ENCODE measurements at regions not wholly inside any gene's neighbourhood (a gene's known extent, or its start where the extent isn't known, plus 50 kb on each side); places are given as distances from the start of the nearest gene placed in this dataset.

GRCh38 chr12:87430444-87430843 lies 598.8 kb downstream of the C12orf50 start:
- no peaks in the 10 kb centered on the region for H3K36me3 ChIP-seq (ENCODE audit: control insufficient read depth, low read length)

DNA sequence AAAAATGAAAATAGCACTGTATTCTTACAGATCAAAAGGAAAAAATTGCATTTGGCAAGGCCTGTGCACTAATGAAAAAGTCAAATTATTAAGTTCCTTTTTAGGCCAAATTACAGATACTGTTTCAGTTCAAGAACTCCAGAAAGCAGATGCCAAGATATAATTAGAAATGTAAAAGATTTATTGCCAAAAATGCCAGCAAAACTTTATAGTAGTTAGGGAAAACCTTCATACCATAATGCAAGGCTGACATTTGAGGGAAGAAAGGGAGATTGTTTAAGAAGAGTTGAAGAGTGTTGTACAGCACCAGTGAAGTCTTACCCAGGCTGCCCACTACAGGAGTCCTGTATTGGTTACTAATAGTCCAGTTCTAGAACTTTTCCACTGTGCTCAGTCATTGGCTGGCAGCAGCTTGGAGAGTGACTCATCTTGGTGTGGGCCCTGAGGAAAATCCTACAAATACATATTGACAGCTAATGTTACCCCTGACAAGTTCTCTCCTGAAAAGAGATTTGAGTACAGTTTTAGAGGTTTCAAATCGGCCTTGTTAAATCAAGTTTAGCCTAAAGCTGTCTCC lies 600.4 kb downstream of the C12orf50 start:
- H3K4me2 ChIP-seq (ENCODE audit: low read length) = no peak overlapping the region
- H3K4me3 ChIP-seq (ENCODE audit: low read length) = no peak overlapping the region
- no peaks in the 10 kb centered on the region for H3K9me2 ChIP-seq (replicated peaks; ENCODE audit: control insufficient read depth, low read length)
- H3K4me1 ChIP-seq (ENCODE audit: control insufficient read depth, low read length) = no peaks in the 10 kb centered on the region
- no peaks in the 10 kb centered on the region for H4K20me1 ChIP-seq (ENCODE audit: control insufficient read depth, insufficient read depth, low read depth, low read length)
- no peaks in the 10 kb centered on the region for H3K79me2 ChIP-seq (ENCODE audit: control insufficient read depth, low read length)
- no peaks in the 10 kb centered on the region for H3K36me3 ChIP-seq (ENCODE audit: control insufficient read depth, low read length)
- H3K27ac ChIP-seq (ENCODE audit: low read depth, low read length) = no peak overlapping the region
- TF ChIP-seq EZH2phosphoT487 (IDR thresholded peaks at IDR 0.05; ENCODE audit: borderline replicate concordance, low read length) = no peak
- TF ChIP-seq, protein P1, sequence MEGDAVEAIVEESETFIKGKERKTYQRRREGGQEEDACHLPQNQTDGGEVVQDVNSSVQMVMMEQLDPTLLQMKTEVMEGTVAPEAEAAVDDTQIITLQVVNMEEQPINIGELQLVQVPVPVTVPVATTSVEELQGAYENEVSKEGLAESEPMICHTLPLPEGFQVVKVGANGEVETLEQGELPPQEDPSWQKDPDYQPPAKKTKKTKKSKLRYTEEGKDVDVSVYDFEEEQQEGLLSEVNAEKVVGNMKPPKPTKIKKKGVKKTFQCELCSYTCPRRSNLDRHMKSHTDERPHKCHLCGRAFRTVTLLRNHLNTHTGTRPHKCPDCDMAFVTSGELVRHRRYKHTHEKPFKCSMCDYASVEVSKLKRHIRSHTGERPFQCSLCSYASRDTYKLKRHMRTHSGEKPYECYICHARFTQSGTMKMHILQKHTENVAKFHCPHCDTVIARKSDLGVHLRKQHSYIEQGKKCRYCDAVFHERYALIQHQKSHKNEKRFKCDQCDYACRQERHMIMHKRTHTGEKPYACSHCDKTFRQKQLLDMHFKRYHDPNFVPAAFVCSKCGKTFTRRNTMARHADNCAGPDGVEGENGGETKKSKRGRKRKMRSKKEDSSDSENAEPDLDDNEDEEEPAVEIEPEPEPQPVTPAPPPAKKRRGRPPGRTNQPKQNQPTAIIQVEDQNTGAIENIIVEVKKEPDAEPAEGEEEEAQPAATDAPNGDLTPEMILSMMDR (IDR thresholded peaks at IDR 0.05; ENCODE audit: low read depth, low read length, poor library complexity, severe bottlenecking) = no peak
- no peaks in the 10 kb centered on the region for H3K9me3 ChIP-seq (ENCODE audit: control insufficient read depth, insufficient read depth, low read length)
- H3F3A ChIP-seq (ENCODE audit: control insufficient read depth, insufficient read depth) = no peaks in the 10 kb centered on the region
- no peaks in the 10 kb centered on the region for H3K27me3 ChIP-seq (ENCODE audit: control insufficient read depth, low read length)

More at GRCh38 chr12:87430444-87430843, 598.8 kb downstream of the C12orf50 start:
- no peaks in the 10 kb centered on the region for H3K4me1 ChIP-seq (ENCODE audit: control insufficient read depth, low read length)
- H3K9me3 ChIP-seq (ENCODE audit: control insufficient read depth, insufficient read depth, low read length) = no peaks in the 10 kb centered on the region
- no peak overlapping the region for H3K4me2 ChIP-seq (ENCODE audit: low read length)
- no peak overlapping the region for H3K4me3 ChIP-seq (ENCODE audit: low read length)
- no peaks in the 10 kb centered on the region for H3F3A ChIP-seq (ENCODE audit: control insufficient read depth, insufficient read depth)
- H4K20me1 ChIP-seq (ENCODE audit: control insufficient read depth, insufficient read depth, low read depth, low read length) = no peaks in the 10 kb centered on the region
- no peak overlapping the region for H3K27ac ChIP-seq (ENCODE audit: low read depth, low read length)
- no peaks in the 10 kb centered on the region for H3K79me2 ChIP-seq (ENCODE audit: control insufficient read depth, low read length)
- TF ChIP-seq, protein P1 (IDR thresholded peaks at IDR 0.05; ENCODE audit: low read depth, low read length, poor library complexity, severe bottlenecking) = no peak
- TF ChIP-seq EZH2phosphoT487 (IDR thresholded peaks at IDR 0.05; ENCODE audit: borderline replicate concordance, low read length) = no peak
- no peaks in the 10 kb centered on the region for H3K27me3 ChIP-seq (ENCODE audit: control insufficient read depth, low read length)
- no peaks in the 10 kb centered on the region for H3K9me2 ChIP-seq (replicated peaks; ENCODE audit: control insufficient read depth, low read length)

- TF ChIP-seq, protein P1 (IDR thresholded peaks at IDR 0.05; ENCODE audit: low read depth, low read length, poor library complexity, severe bottlenecking) = no peak
- TF ChIP-seq EZH2phosphoT487 (IDR thresholded peaks at IDR 0.05; ENCODE audit: borderline replicate concordance, low read length) = no peak
- no peak overlapping the region for H3K27ac ChIP-seq (ENCODE audit: low read depth, low read length)
- H3K4me3 ChIP-seq (ENCODE audit: low read length) = no peak overlapping the region
- H3K79me2 ChIP-seq (ENCODE audit: control insufficient read depth, low read length) = no peaks in the 10 kb centered on the region
- no peak overlapping the region for H3K4me2 ChIP-seq (ENCODE audit: low read length)
- H3K36me3 ChIP-seq (ENCODE audit: control insufficient read depth, low read length) = no peaks in the 10 kb centered on the region
- H3K9me3 ChIP-seq (ENCODE audit: control insufficient read depth, insufficient read depth, low read length) = no peaks in the 10 kb centered on the region
- H3K4me1 ChIP-seq (ENCODE audit: control insufficient read depth, low read length) = no peaks in the 10 kb centered on the region
- H3F3A ChIP-seq (ENCODE audit: control insufficient read depth, insufficient read depth) = no peaks in the 10 kb centered on the region
- H4K20me1 ChIP-seq (ENCODE audit: control insufficient read depth, insufficient read depth, low read depth, low read length) = no peaks in the 10 kb centered on the region
- no peaks in the 10 kb centered on the region for H3K9me2 ChIP-seq (replicated peaks; ENCODE audit: control insufficient read depth, low read length)
- no peaks in the 10 kb centered on the region for H3K27me3 ChIP-seq (ENCODE audit: control insufficient read depth, low read length)
Measured at GRCh38 chr12:87427770-87428169, 601.4 kb downstream of the C12orf50 start.

Measured in DOHH2 (cell line).